ENCODE measurements at regions not wholly inside any gene's neighbourhood (a gene's known extent, or its start where the extent isn't known, plus 50 kb on each side); places are given as distances from the start of the nearest gene placed in this dataset.

DNA sequence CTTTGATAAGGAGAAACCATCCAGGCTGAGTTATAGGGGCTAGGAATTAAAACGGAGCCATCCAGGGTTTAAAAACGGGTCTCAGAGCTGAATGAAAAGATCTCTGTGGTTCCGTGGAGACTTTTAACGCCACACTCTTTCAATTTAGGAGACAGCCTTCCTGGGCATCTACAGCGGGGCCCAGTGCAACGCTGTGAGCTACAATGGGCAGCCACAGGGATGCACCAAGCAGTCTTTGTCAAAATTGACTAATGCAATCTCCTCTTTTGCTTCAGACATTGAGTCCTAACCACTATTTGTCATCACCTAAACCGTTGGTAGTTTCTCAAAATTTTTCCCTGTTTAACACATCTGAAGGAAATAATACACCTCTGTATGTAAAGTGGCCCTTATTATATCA, 96.6 kb upstream of the ABCA1 start:
- H3K36me3 ChIP-seq: no peaks in the 10 kb centered on the region
- H3K4me1 ChIP-seq: no peaks in the 10 kb centered on the region
- TF ChIP-seq CTCF (IDR thresholded peaks at IDR 0.05) (no peak), POLR2A (IDR thresholded peaks at IDR 0.05) (no peak)
- no peak overlapping the region for H3K27ac ChIP-seq
- no peak for DNase-seq
- H3K4me3 ChIP-seq: no peak overlapping the region
- H3K9me3 ChIP-seq: no peaks in the 10 kb centered on the region
- H3K27me3 ChIP-seq: no peaks in the 10 kb centered on the region

DNA sequence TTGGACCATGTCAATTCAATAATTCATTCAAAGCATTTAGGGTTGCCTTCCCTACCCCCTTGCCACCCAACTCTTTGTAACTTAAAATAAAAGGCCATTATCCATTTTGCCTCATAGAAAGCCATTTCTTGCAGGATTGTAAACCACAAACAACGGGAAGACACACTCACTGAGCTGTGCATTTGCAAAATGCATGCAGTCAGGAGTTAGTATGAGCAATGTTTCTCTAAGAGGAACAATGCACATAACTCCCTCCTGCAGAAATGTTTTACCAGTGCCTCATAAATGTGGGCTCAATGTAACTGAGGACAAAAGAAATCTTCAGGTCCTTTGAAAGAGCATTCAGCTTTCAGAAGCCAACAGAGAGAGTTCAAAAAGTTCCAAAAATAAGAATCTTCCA, 98.5 kb upstream of the ABCA1 start:
- H3K27ac ChIP-seq: no peak overlapping the region
- no peaks in the 10 kb centered on the region for H3K36me3 ChIP-seq
- H3K4me3 ChIP-seq: no peak overlapping the region
- no peaks in the 10 kb centered on the region for H3K4me1 ChIP-seq
- no peaks in the 10 kb centered on the region for H3K9me3 ChIP-seq
- DNase-seq: no peak
- no peak for TF ChIP-seq POLR2A (IDR thresholded peaks at IDR 0.05)
- TF ChIP-seq CTCF (IDR thresholded peaks at IDR 0.05): no peak
- H3K27me3 ChIP-seq: no peaks in the 10 kb centered on the region

DNA sequence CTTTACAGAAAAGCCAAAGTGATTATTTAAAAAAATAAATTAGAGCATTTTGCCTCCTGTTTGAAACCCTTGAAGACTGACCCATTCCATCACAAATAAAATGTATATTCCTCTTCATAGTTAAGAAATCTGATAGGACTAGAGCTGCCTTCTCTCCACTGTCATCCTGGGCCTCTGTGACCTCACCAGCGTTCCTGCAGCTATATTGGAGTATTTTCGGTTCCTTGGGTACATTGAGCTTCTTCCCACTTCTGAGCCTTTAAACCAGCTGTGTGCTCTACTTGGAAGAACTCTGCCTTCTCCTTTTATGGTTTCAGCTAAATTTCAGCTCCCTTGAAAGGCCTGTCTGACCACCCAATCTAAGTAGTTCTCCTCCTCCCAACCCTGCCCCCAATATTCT, 99.1 kb upstream of the ABCA1 start:
- TF ChIP-seq POLR2A (IDR thresholded peaks at IDR 0.05) (no peak), CTCF (IDR thresholded peaks at IDR 0.05) (no peak)
- no peak overlapping the region for H3K27ac ChIP-seq
- no peak for DNase-seq

DNA sequence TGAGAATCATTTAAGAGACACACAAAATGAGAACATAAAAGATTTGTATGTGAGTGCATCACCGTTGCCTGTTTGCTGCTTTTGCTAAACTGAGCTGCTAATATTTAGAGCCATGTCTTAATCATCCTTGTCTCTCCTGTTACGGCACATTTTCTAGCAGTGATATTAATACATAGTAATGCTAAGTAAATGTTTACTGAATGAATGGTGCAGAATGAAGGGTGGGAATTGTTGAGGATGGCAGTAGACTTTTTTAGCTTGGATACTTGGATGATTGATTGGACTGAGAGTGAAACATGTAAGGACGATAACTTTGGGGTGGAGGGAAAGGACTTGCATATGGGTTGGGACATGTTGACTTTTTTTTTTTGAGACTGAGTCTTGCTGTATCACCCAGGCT, 102.3 kb upstream of the ABCA1 start:
- no peak for DNase-seq
- Histone ChIP-seq H3K36me3 (no peaks in the 10 kb centered on the region), H3K27me3 (no peaks in the 10 kb centered on the region), H3K27ac (no peak overlapping the region), H3K9me3 (no peaks in the 10 kb centered on the region), H3K4me3 (no peak overlapping the region), H3K4me1 (no peaks in the 10 kb centered on the region)
- TF ChIP-seq POLR2A (IDR thresholded peaks at IDR 0.05) (no peak), CTCF (IDR thresholded peaks at IDR 0.05) (no peak)

More for the DNA sequence above, 99.1 kb upstream of the ABCA1 start:
- H3K27me3 ChIP-seq: no peaks in the 10 kb centered on the region
- no peaks in the 10 kb centered on the region for H3K36me3 ChIP-seq
- no peak overlapping the region for H3K4me3 ChIP-seq
- H3K9me3 ChIP-seq: no peaks in the 10 kb centered on the region
- H3K4me1 ChIP-seq: no peaks in the 10 kb centered on the region

- Histone ChIP-seq H3K27ac (no peak overlapping the region), H3K36me3 (no peaks in the 10 kb centered on the region), H3K4me3 (no peak overlapping the region), H3K4me1 (no peaks in the 10 kb centered on the region), H3K27me3 (no peaks in the 10 kb centered on the region), H3K9me3 (no peaks in the 10 kb centered on the region)
- DNase-seq: no peak
- TF ChIP-seq POLR2A (IDR thresholded peaks at IDR 0.05): no peak
- no peak for TF ChIP-seq CTCF (IDR thresholded peaks at IDR 0.05)
Measured at GRCh38 chr9:105037139-105037538, 109.2 kb upstream of the ABCA1 start.

GRCh38 chr9:105038051-105038450, 110.1 kb upstream of the ABCA1 start:
- TF ChIP-seq CTCF (IDR thresholded peaks at IDR 0.05): no peak
- no peak for DNase-seq
- no peaks in the 10 kb centered on the region for H3K36me3 ChIP-seq
- H3K4me1 ChIP-seq: no peaks in the 10 kb centered on the region
- H3K9me3 ChIP-seq: no peaks in the 10 kb centered on the region
- H3K27me3 ChIP-seq: no peaks in the 10 kb centered on the region
- H3K4me3 ChIP-seq: no peak overlapping the region
- no peak overlapping the region for H3K27ac ChIP-seq

Measured in Peyer's patch (tissue), 4 donors.